Subcutaneous abdominal adipose tissue (tissue), 5 donors: ENCODE measurements at regions not wholly inside any gene's neighbourhood (a gene's known extent, or its start where the extent isn't known, plus 50 kb on each side); places are given as distances from the start of the nearest gene placed in this dataset.
A peak's percentile ranks its signal among the peaks of the same experiment; 100 is the strongest.

Experiments used
- H3K27ac ChIP-seq: one replicate; pipeline ENCODE4 v1.7.0; 2013; ENCODE audit warnings: low read depth, mild to moderate bottlenecking, inconsistent platforms, low read length, moderate library complexity
- H3K27me3 ChIP-seq, 5 donors: one replicate each; pipeline ENCODE4 v1.7.0; 2013; ENCODE audit warnings: low read length in 5 of 5, inconsistent platforms in 1 of 5; ENCODE audit not compliant: control insufficient read depth in 5 of 5, insufficient read depth in 4 of 5
- H3K36me3 ChIP-seq, 5 donors: one replicate each; pipeline ENCODE4 v1.7.0; 2013; ENCODE audit warnings: low read length in 5 of 5; ENCODE audit not compliant: control insufficient read depth in 5 of 5, insufficient read depth in 5 of 5
- H3K4me1 ChIP-seq, 5 donors: one replicate each; pipeline ENCODE4 v1.7.0; 2013; ENCODE audit warnings: low read length in 5 of 5, mild to moderate bottlenecking in 3 of 5, moderate library complexity in 1 of 5; ENCODE audit not compliant: control insufficient read depth in 5 of 5, insufficient read depth in 5 of 5
- H3K4me3 ChIP-seq, 5 donors: one replicate each; pipeline ENCODE4 v1.7.0; 2013; ENCODE audit warnings: low read length in 5 of 5, low read depth in 1 of 5
- H3K9ac ChIP-seq, 5 donors: one replicate each; pipeline ENCODE4 v1.7.0; 2013; ENCODE audit warnings: low read length in 5 of 5, mild to moderate bottlenecking in 4 of 5, moderate library complexity in 3 of 5
- H3K9me3 ChIP-seq, 5 donors: one replicate each; pipeline ENCODE4 v1.7.0; 2013; ENCODE audit warnings: low read length in 5 of 5; ENCODE audit not compliant: control insufficient read depth in 5 of 5
- donor health status: healthy.
- donor health status: healthy.
- donor health status: healthy.
- donor health status: healthy.
- donor health status: healthy.

DNA sequence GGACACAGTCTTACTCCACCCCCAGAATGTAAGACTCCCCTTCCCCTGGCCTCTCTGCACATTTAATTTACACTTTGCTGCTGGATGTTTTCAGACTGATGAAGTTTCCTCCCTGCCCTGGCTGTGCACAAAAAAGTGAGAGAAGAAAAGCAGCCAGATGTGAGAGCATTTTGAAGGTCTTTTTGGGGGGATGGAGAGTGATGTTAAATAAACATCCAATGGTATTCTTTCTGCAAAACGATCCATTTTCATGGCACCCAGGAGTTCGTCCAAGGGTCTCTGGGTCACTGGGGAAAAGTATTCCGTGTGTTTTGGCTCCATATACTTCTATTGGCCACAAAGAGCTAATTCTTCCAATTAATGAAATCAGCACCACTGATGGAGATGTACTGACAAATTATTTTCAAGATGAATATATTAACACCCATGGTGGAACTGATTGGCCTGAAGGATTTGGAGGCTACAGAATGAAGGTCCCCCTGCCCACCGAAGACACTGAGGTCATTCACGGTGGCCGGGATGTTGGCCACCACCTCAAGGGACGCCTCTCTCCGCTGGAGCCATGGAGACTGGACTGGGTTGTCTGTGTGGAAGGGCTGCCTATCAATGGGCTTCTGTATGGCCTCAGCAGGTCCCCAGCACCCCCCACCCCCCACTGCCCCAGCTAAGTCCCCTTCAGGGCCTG lies 107.6 kb upstream of the PKDCC start:
- Histone ChIP-seq H3K4me3 (no peak overlapping the region), H3K27ac (peak overlapping the region; percentile 46), H3K36me3 (no peaks in the 10 kb centered on the region), H3K9ac (no peak overlapping the region), H3K4me1 (peaks cover 5 to 32% (median 28%) of the 10 kb centered on the region in 5 donors), H3K27me3 (no peaks in the 10 kb centered on the region), H3K9me3 (no peaks in the 10 kb centered on the region)

DNA sequence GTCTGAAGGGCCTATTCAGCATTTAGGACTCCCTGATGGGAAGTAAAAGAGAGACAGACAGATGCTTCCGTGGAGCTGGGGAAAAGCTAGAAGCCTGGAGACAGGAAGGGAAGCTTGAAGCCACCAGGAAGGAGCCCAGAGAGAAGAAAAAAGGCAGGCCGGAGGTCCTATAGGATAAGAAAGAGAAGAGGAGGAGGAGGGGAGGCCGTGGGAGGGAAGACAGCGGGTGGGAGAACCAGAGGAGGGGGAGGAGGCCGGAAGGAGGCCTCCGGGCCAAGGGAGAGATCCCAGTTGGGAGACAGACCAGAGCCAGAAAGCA lies 107.1 kb upstream of the PKDCC start:
- H3K27ac ChIP-seq = peak overlapping the region; percentile 46
- no peak overlapping the region for H3K4me3 ChIP-seq
- H3K27me3 ChIP-seq = no peaks in the 10 kb centered on the region
- H3K4me1 ChIP-seq = peaks cover 5 to 32% (median 28%) of the 10 kb centered on the region in 5 donors
- no peaks in the 10 kb centered on the region for H3K36me3 ChIP-seq
- no peaks in the 10 kb centered on the region for H3K9me3 ChIP-seq
- H3K9ac ChIP-seq = no peak overlapping the region

DNA sequence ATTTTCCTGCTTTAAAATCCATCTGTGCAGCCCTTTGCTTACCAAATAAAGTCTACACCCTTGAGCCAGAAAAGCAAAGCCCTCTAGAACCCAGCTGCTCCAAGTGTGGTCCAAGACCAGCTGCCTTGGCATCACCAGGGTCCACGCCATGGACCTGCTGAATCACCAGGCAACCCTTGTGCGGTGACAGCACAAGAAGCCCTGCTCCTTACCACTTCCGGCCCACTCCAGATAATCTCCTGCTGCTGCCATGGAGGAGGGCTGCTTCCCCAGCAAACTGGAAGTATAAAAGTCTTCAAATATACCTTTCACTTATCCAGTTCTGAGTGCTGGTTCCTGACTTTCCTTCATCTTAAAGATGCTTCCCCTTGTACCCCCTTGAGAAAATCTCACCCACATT lies 106.0 kb upstream of the PKDCC start:
- H3K9me3 ChIP-seq = no peaks in the 10 kb centered on the region
- H3K4me3 ChIP-seq = no peak overlapping the region
- H3K4me1 ChIP-seq = peaks cover 5 to 28% (median 27%) of the 10 kb centered on the region in 5 donors
- no peaks in the 10 kb centered on the region for H3K36me3 ChIP-seq
- no peaks in the 10 kb centered on the region for H3K27me3 ChIP-seq
- H3K27ac ChIP-seq = no peak overlapping the region
- H3K9ac ChIP-seq = no peak overlapping the region

DNA sequence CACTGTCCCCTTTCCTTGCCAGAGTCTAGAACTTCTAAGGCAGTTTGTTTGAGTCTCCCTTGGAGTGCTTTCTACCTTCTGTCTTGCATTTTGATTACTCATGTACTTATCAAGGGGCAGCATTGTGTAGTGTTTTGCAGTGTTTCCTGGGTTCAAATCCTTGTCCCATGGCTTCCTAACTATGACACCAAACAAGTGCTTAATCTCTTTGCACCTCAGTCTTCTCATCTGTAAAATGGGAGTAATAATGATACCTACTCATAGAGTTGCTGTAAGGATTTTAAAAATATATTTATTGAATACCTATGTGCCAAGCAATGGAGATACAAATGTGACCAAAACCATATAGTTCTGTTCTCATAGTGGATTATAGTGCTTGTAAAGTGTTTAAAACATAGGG lies 105.5 kb upstream of the PKDCC start:
- Histone ChIP-seq H3K4me1 (peaks cover 5 to 27% (median 25%) of the 10 kb centered on the region in 5 donors), H3K4me3 (no peak overlapping the region), H3K9ac (no peak overlapping the region), H3K9me3 (no peaks in the 10 kb centered on the region), H3K27ac (no peak overlapping the region), H3K27me3 (no peaks in the 10 kb centered on the region), H3K36me3 (no peaks in the 10 kb centered on the region)

DNA sequence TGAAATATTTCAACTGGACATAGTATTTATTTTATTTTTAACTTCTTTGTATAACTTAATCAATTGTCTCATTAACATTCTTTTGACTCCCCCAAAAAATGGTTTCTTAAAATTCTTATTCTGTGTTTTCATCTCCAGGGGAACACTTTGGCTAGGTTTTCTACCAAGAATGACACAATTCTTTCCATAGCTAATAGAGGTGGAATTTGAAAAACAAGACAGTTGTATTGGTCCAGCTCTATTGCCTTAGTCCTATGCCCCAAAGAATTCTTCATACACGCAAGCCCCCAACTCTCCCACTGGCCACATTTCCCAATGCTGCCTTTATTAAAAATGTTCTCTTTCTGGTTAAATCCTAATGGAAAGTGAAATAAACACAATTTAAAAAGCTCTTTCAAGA lies 104.7 kb upstream of the PKDCC start:
- Histone ChIP-seq H3K4me1 (peaks cover 0 to 26% (median 16%) of the 10 kb centered on the region in 5 donors), H3K27ac (peak overlapping the region; percentile 39), H3K9ac (no peak overlapping the region)

DNA sequence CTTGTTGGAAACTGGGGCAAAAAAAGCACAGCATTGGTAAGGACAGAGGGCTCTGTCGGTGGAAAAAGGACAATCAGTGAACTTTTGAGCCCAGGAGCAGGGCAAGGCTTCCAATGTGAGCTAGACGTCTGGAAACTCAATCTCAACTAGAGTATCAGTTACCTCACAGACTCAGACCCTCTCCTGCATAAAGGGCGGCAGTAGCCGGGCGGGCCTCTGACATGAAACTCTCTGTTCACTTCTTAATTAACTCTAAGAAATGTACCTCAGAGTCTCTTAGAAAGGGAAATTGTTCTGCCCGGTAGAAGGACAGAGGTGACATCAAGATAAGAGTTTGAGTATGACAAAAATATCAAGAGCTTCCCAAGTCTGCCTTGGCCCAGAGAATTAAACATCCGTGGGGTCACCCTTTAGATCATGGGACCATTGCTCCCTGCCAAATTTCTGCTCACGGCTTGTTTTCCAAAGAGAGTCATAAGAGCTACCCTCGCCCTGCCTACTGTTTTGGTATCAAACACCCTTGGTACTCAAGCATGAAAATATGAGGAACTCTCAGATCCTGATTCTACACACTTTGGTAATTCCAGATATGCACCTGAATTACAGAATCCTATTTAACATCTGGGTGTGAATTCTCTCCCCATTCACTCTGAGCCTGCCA lies 103.5 kb upstream of the PKDCC start:
- Histone ChIP-seq H3K9me3 (no peaks in the 10 kb centered on the region), H3K36me3 (no peaks in the 10 kb centered on the region), H3K4me3 (no peak overlapping the region), H3K27me3 (no peaks in the 10 kb centered on the region), H3K9ac (no peak overlapping the region), H3K4me1 (peaks cover 0 to 20% (median 8%) of the 10 kb centered on the region in 5 donors), H3K27ac (no peak overlapping the region)

More for the DNA sequence above, 104.7 kb upstream of the PKDCC start:
- H3K27me3 ChIP-seq = no peaks in the 10 kb centered on the region
- no peaks in the 10 kb centered on the region for H3K9me3 ChIP-seq
- H3K4me3 ChIP-seq = no peak overlapping the region
- no peaks in the 10 kb centered on the region for H3K36me3 ChIP-seq

DNA sequence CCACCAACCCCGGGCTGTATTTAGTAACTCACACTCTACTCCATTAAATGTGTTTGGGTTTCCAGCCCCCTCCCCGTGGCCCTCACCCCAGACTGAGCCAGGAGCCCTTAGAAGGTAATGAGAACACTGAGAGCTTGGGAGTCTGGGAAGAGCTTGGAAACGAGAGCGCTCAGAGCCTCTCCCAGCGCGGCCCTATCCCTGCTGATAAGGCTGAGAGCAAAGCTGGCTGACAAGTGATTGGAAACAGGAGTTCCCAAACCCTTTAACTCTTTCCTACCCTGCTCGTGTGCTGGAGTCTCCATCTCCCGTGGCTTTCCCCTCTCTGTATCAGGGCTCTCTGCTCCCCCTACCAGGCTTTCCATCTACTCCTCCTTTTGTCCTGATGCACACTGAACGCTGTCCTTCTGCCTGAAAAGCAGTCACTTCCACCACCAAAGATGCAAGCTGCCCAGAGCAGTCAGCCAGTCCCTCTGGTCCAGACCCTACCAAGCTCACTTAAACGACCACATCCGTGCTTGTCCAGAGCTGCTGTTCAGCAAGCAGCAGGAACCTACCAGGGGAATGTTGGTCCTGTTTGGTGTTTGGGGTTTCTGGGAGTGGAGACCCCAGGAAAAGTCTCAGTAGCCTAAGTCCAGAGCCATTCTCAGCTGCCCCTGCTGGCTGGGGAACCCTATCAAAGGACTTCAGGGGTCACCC lies 100.0 kb upstream of the PKDCC start:
- Histone ChIP-seq H3K4me3 (no peak overlapping the region), H3K4me1 (peaks cover 0 to 16% (median 3%) of the 10 kb centered on the region in 5 donors), H3K36me3 (no peaks in the 10 kb centered on the region), H3K9ac (no peak overlapping the region), H3K27me3 (no peaks in the 10 kb centered on the region), H3K27ac (no peak overlapping the region), H3K9me3 (no peaks in the 10 kb centered on the region)

DNA sequence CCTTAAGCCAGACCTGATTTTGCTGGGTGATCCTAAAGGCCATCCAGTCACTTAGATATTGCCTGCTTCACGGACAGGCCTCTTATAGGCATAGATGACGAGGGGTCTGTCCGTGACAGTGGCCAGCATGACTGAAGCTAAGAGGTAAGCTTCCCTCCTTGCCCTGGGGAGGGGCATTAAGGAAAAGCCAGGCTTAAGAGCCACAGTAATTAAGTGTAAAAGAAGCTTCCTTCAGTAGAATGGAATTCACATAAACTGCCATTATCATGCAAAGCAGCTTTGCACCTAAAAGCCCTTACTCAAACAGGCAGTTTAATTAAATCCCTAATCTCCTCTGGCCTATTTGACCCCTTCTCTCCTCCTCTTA lies 99.4 kb upstream of the PKDCC start:
- Histone ChIP-seq H3K9me3 (no peaks in the 10 kb centered on the region), H3K27me3 (no peaks in the 10 kb centered on the region), H3K4me3 (no peak overlapping the region), H3K9ac (no peak overlapping the region), H3K36me3 (no peaks in the 10 kb centered on the region), H3K27ac (no peak overlapping the region), H3K4me1 (peaks cover 0 to 14% (median under 1%) of the 10 kb centered on the region in 5 donors)

DNA sequence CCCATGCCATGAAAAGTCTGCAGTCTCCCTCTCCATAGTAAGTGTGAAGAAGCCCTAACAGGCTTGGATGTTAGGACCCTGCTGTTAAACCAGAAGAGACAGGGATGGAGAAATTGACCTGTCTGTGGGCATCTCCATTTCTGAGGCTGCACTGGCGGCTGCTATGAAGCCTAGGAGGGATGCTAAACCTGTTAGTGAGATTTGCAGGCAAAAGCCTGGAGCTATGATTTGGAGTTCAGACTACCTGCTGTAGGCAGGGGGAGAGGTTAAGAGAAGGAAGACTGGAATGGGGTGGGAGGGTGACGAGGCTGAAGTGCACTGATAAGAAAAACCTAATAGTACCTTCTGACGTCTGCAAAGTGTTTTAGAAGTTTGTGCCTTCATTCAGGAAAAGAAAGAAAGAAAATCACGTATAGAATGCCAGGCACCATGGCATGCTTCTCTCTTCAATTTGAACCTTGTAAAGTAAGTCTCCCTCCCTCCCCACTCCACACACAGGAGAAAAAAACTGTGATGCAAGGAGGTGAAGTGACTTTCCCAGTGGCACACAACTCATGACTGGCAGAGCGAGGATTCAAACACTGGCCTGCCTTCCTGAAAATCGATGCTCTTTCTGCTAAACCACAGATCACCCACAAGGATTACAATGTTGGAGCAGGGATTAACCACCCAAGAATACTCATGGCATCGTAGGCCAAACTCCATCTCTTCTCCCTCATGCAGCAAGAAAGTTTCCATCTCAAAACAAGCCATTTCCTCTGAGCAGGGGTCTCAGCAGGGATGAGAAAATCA lies 98.5 kb upstream of the PKDCC start:
- Histone ChIP-seq H3K4me1 (peaks cover 0 to 7% (median 0%) of the 10 kb centered on the region in 5 donors), H3K4me3 (no peak overlapping the region), H3K9me3 (no peaks in the 10 kb centered on the region), H3K9ac (no peak overlapping the region), H3K27ac (no peak overlapping the region), H3K36me3 (no peaks in the 10 kb centered on the region), H3K27me3 (no peaks in the 10 kb centered on the region)
